Transverse colon (tissue), 4 donors: ENCODE measurements at regions not wholly inside any gene's neighbourhood (a gene's known extent, or its start where the extent isn't known, plus 50 kb on each side); places are given as distances from the start of the nearest gene placed in this dataset.

Experiments used
- DNase-seq: peaks from one replicate; pipeline ENCODE4 v3.0.0-alpha.2; 2019
- H3K27ac ChIP-seq, 4 donors: fragments of 200-600 bp; sonication (generic); 2 replicates each; pipeline ENCODE4 v1.5.1; 2016 to 2018; ENCODE audit warnings: inconsistent platforms in 4 of 4
- H3K27me3 ChIP-seq: fragments of 200-600 bp; sonication (generic); 2 replicates; pipeline ENCODE4 v1.5.1; 2017; ENCODE audit warnings: inconsistent platforms
- H3K36me3 ChIP-seq, 4 donors: fragments of 200-600 bp; sonication (generic); 2 replicates each; pipeline ENCODE4 v1.5.1; 2017 to 2019; ENCODE audit warnings: inconsistent platforms in 4 of 4
- H3K4me1 ChIP-seq, 4 donors: fragments of 200-600 bp; sonication (generic); 2 replicates each; pipeline ENCODE4 v1.5.1; 2017 to 2020; ENCODE audit warnings: inconsistent platforms in 4 of 4
- H3K4me3 ChIP-seq, 4 donors: fragments of 200-600 bp; sonication (generic); 1 replicate in 1 of 4; 2 replicates in 3 of 4; pipeline versions ENCODE4 v1.5.1 to v1.6.1; 2017 to 2019; ENCODE audit warnings: inconsistent platforms in 4 of 4
- H3K9me3 ChIP-seq, 2 donors: fragments of 200-600 bp; sonication (generic); 2 replicates each; pipeline ENCODE4 v1.5.1; 2017 to 2019; ENCODE audit warnings: inconsistent platforms in 2 of 2
- EP300 ChIP-seq: sonication (generic); formaldehyde crosslinking; IDR thresholded peaks from one replicate; pipeline ENCODE4 v1.6.1; 2017; ENCODE audit warnings: antibody characterized with exemption, low read depth
- POLR2A ChIP-seq: fragments of 450-650 bp; IDR thresholded peaks from one replicate; pipeline ENCODE4 v1.6.1; 2016; ENCODE audit warnings: antibody characterized with exemption, mild to moderate bottlenecking, moderate library complexity
- POLR2AphosphoS5 ChIP-seq, 3 donors: sonication (generic); formaldehyde crosslinking; IDR thresholded peaks; one replicate each; pipeline ENCODE4 v1.6.1; 2016; ENCODE audit warnings: antibody characterized with exemption in 3 of 3
- WGBS, 2 donors: methylation state at CpG; one replicate each; pipeline ENCODE4 v1.1.5; 2018; ENCODE audit warnings: low coverage in 1 of 2; 5-methylcytosine and 5-hydroxymethylcytosine counted together
- in situ Hi-C, 4 donors: fragments of 200-750 bp; cut with MboI; loops; one replicate each; pipeline versions ENCODE4 v1.15.0 to v1.15.1; 2017; ENCODE audit warnings: low sequenced_read_pairs in 3 of 4, low pct_ligation_motif_present in 1 of 4, low pct_unique_long_range_greater_than_20kb in 1 of 4
- intact Hi-C: fragments of 100-400 bp; cut with DNase I; formaldehyde crosslinking; loops from one replicate; pipeline ENCODE4 v1.15.1; 2023; ENCODE audit warnings: low total_unique reads
- TF ChIP-seq, protein P1 (sequence below), 5 experiments: fragments of 200-600 bp in 3 of 5; fragments of 450-650 bp in 2 of 5; sonication (generic) in 3 of 5; IDR thresholded peaks; 1 replicate in 2 of 5; 2 replicates in 3 of 5; pipeline ENCODE4 v1.5.1; 2016 to 2017; ENCODE audit warnings: antibody characterized with exemption in 5 of 5, inconsistent platforms in 3 of 5, mild to moderate bottlenecking in 2 of 5, moderate library complexity in 1 of 5

DNA sequence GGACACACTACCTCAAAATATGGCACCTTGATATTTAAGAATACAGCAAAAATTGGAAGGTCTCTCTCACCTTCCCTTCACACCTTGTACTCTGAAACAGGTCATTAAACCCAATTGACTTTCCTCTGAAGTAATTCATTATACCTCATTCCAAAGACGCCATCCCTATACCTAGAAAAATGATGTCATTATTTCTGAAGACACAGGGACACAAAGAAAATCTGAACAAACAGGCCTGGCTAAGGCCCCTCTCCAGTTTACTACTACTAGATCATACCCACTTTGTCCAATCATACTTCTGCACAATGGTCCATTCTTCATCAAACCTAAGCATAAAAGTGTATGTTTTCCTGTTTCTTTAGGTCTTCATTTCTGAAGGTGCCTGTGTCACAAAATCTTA, 156.9 kb downstream of the RASSF9 start:
- Histone ChIP-seq H3K27ac (no peak overlapping the region), H3K36me3 (no peaks in the 10 kb centered on the region), H3K4me1 (no peaks in the 10 kb centered on the region), H3K9me3 (no peaks in the 10 kb centered on the region), H3K4me3 (no peak overlapping the region), H3K27me3 (no peaks in the 10 kb centered on the region)
- in situ Hi-C loops, result no loop called here
- WGBS, 2 donors, result 78 to 100% methylated on average over 1 of the region's 1 CpG
- no peak for DNase-seq
- TF ChIP-seq, protein P1, sequence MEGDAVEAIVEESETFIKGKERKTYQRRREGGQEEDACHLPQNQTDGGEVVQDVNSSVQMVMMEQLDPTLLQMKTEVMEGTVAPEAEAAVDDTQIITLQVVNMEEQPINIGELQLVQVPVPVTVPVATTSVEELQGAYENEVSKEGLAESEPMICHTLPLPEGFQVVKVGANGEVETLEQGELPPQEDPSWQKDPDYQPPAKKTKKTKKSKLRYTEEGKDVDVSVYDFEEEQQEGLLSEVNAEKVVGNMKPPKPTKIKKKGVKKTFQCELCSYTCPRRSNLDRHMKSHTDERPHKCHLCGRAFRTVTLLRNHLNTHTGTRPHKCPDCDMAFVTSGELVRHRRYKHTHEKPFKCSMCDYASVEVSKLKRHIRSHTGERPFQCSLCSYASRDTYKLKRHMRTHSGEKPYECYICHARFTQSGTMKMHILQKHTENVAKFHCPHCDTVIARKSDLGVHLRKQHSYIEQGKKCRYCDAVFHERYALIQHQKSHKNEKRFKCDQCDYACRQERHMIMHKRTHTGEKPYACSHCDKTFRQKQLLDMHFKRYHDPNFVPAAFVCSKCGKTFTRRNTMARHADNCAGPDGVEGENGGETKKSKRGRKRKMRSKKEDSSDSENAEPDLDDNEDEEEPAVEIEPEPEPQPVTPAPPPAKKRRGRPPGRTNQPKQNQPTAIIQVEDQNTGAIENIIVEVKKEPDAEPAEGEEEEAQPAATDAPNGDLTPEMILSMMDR (IDR thresholded peaks at IDR 0.05), result no peak
- TF ChIP-seq POLR2AphosphoS5 (IDR thresholded peaks at IDR 0.05) (no peak), POLR2A (no peak), EP300 (no peak)
- intact Hi-C loops, result no loop called here

DNA sequence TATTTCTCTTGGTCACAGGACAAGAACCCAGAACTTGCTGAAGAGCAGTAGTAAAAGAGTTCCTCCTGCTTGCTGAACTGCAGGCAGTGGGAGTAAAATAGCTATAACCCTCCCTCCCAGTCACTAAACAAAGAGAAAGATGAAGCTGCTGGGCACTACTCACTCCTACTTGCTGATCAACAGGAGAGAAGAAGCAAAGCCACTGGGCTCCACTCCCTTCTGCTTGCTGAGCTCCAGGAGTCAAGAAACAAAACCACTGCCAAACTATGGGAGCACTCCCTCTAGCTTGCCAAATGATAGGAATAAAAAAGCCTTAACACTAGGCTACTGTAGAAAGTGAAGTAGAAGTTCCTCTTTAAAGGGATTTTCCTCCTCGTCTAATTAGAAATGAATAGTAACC, 155.3 kb downstream of the RASSF9 start:
- no peak for DNase-seq
- H3K4me3 ChIP-seq, result no peak overlapping the region
- WGBS, 2 donors, result 88 to 91% methylated on average over 1 of the region's 1 CpG
- TF ChIP-seq POLR2A (no peak), POLR2AphosphoS5 (IDR thresholded peaks at IDR 0.05) (no peak), EP300 (no peak)
- TF ChIP-seq, protein P1 (IDR thresholded peaks at IDR 0.05), result no peak
- in situ Hi-C loops (no loop called here), intact Hi-C loops (no loop called here)
- H3K9me3 ChIP-seq, result no peaks in the 10 kb centered on the region
- no peak overlapping the region for H3K27ac ChIP-seq
- H3K36me3 ChIP-seq, result no peaks in the 10 kb centered on the region
- no peaks in the 10 kb centered on the region for H3K27me3 ChIP-seq
- H3K4me1 ChIP-seq, result no peaks in the 10 kb centered on the region

DNA sequence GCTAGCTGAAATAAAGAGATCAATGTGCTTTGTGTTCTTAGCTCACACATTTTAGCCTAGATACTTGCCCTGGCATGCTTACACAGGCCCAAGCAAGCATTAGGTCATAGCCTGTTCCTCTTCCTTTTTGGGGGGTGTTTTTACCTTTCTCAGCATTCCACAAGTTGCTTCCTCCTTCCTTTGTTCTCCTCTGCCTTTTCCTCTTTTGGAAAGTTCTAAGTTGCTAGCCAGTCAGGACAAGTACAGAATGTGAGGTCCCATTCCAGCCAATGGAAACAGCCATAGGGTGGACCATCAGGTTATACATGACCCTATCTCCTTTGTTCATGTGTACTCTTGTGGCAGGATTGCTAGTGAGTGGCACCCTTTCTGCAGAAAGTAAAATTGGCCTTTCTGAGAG, 154.9 kb downstream of the RASSF9 start:
- Histone ChIP-seq H3K36me3 (no peaks in the 10 kb centered on the region), H3K9me3 (no peaks in the 10 kb centered on the region), H3K4me1 (no peaks in the 10 kb centered on the region), H3K27ac (no peak overlapping the region), H3K27me3 (no peaks in the 10 kb centered on the region), H3K4me3 (no peak overlapping the region)
- intact Hi-C loops (no loop called here), in situ Hi-C loops (no loop called here)
- DNase-seq, result no peak
- no peak for TF ChIP-seq POLR2AphosphoS5 (IDR thresholded peaks at IDR 0.05)
- no peak for TF ChIP-seq EP300
- TF ChIP-seq POLR2A, result no peak
- TF ChIP-seq, protein P1 (IDR thresholded peaks at IDR 0.05), result no peak

DNA sequence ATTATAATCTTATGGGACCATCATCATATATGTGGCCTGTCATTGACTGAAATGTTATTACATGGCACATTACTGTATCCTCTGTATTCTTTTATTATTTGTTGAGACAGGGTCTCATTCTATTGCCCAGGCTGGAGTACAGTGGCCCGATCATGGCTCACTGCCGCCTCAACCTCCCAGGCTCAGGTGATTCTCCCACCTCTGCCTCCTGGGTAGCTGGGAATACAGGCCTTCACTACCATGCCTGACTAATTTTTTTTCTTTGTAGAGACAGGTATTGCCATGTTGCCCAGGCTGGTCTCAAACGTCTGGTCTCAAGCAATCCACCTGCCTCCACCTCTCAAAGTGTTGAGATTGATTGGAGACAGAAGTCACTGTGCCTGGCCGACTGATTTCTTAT, 153.2 kb downstream of the RASSF9 start:
- TF ChIP-seq EP300 (no peak), POLR2A (no peak), POLR2AphosphoS5 (IDR thresholded peaks at IDR 0.05) (no peak)
- TF ChIP-seq, protein P1 (IDR thresholded peaks at IDR 0.05), result no peak
- in situ Hi-C loops, result no loop called here
- Histone ChIP-seq H3K9me3 (no peaks in the 10 kb centered on the region), H3K4me1 (no peaks in the 10 kb centered on the region), H3K4me3 (no peak overlapping the region), H3K27ac (no peak overlapping the region), H3K27me3 (no peaks in the 10 kb centered on the region), H3K36me3 (no peaks in the 10 kb centered on the region)
- intact Hi-C loops, result no loop called here
- no peak for DNase-seq
- WGBS, 2 donors, result 79% methylated on average over 4 of the region's 4 CpGs; no CpG with 5 or more reads in 1 of the 2 donors
